Ovary (tissue), 7 donors: ENCODE measurements at regions not wholly inside any gene's neighbourhood (a gene's known extent, or its start where the extent isn't known, plus 50 kb on each side); places are given as distances from the start of the nearest gene placed in this dataset.
"Not testable (repeated sequence)": the region's sequence is repeated elsewhere in the genome, so short reads cannot be mapped to it uniquely, and the experiment has no call there.

Experiments used
- DNase-seq, 5 donors: peaks; one replicate each; pipeline ENCODE4 v3.0.0-alpha.2; 2019 to 2020
- H3K27ac ChIP-seq, 2 donors: fragments of 200-600 bp; one replicate each; pipeline versions ENCODE4 v1.5.1 to v1.8.0; 2019 to 2022
- H3K27me3 ChIP-seq: fragments of 200-600 bp; one replicate; pipeline ENCODE4 v1.8.0; 2022
- H3K36me3 ChIP-seq: fragments of 200-600 bp; sonication (generic); one replicate; pipeline ENCODE4 v1.5.1; 2019
- H3K4me1 ChIP-seq: one replicate; pipeline ENCODE4 v1.8.1; 2013; ENCODE audit warnings: mild to moderate bottlenecking, moderate library complexity; ENCODE audit not compliant: insufficient read depth
- H3K4me3 ChIP-seq: fragments of 200-600 bp; sonication (generic); one replicate; pipeline ENCODE4 v1.5.1; 2017
- H3K9me3 ChIP-seq, 2 donors: fragments of 200-600 bp in 1 of 2; sonication (generic) in 1 of 2; one replicate each; pipeline versions ENCODE4 v1.5.1 to v1.8.1; 2013 to 2019; ENCODE audit warnings: mild to moderate bottlenecking in 1 of 2, moderate library complexity in 1 of 2
- CTCF ChIP-seq, 3 donors: fragments of 450-650 bp in 2 of 3; fragments of 200-600 bp in 1 of 3; IDR thresholded peaks; one replicate each; pipeline versions ENCODE4 v1.5.1 to v1.8.0; 2016 to 2022; ENCODE audit warnings: antibody characterized with exemption in 3 of 3, mild to moderate bottlenecking in 1 of 3
- EP300 ChIP-seq: sonication (generic); formaldehyde crosslinking; IDR thresholded peaks from one replicate; pipeline ENCODE4 v1.6.1; 2017; ENCODE audit warnings: antibody characterized with exemption
- POLR2A ChIP-seq: fragments of 450-650 bp; IDR thresholded peaks from one replicate; pipeline ENCODE4 v1.6.1; 2017; ENCODE audit warnings: antibody characterized with exemption, mild to moderate bottlenecking, moderate library complexity
- WGBS, 3 donors: extraction: QIAGEN DNeasy Blood & Tissue Kit in 1 of 3; methylation state at CpG; one replicate each; pipeline versions ENCODE4 v1.1.5 to v1.1.7; 2013 to 2017; 5-methylcytosine and 5-hydroxymethylcytosine counted together
- intact Hi-C, 4 donors: fragments of 100-400 bp; cut with DNase I; formaldehyde crosslinking; loops; one replicate each; pipeline versions ENCODE4 v1.11.0 to v1.15.1; 2022 to 2023
- donor health status: DM: no; HTN: no; CAD: no; lungs with moderate emphysema.
- donor health status: DM: no; HTN: no; CAD: no.
- donor health status: Bipolar disorder and iron deficiency.
- donor health status: DM: no; HTN: no; CAD: no.
- donor health status: DM: yes; HTN: yes; CAD: no.

GRCh38 chrX:45485719-45486118 lies 285.0 kb upstream of the DIPK2B start:
- no peaks in the 10 kb centered on the region for H3K4me1 ChIP-seq
- no peak for DNase-seq
- H3K27ac ChIP-seq, result no peak overlapping the region
- intact Hi-C loops, result no loop called here
- no peak overlapping the region for H3K4me3 ChIP-seq
- no peaks in the 10 kb centered on the region for H3K9me3 ChIP-seq
- WGBS, 3 donors, result 24 to 42% (median 39%) methylated on average over 1 of the region's 1 CpG
- no peaks in the 10 kb centered on the region for H3K36me3 ChIP-seq
- H3K27me3 ChIP-seq, result no peaks in the 10 kb centered on the region
- TF ChIP-seq CTCF (IDR thresholded peaks at IDR 0.05), result no peak
- TF ChIP-seq EP300, result no peak
- TF ChIP-seq POLR2A, result no peak

- no peaks in the 10 kb centered on the region for H3K27me3 ChIP-seq
- WGBS, 3 donors, result 61 to 67% (median 65%) methylated on average over 4 of the region's 4 CpGs
- intact Hi-C loops, result no loop called here
- TF ChIP-seq CTCF (IDR thresholded peaks at IDR 0.05) (no peak), POLR2A (no peak), EP300 (no peak)
- H3K36me3 ChIP-seq, result no peaks in the 10 kb centered on the region
- DNase-seq, result no peak
- H3K27ac ChIP-seq, result no peak overlapping the region
- no peaks in the 10 kb centered on the region for H3K9me3 ChIP-seq
- H3K4me3 ChIP-seq, result no peak overlapping the region
- no peaks in the 10 kb centered on the region for H3K4me1 ChIP-seq
These were observed 279.3 kb upstream of the DIPK2B start for GRCh38 chrX:45479835-45480422.

- Histone ChIP-seq H3K4me3 (no peak overlapping the region), H3K9me3 (no peaks in the 10 kb centered on the region), H3K27ac (no peak overlapping the region), H3K4me1 (no peaks in the 10 kb centered on the region), H3K27me3 (no peaks in the 10 kb centered on the region), H3K36me3 (no peaks in the 10 kb centered on the region)
- WGBS, 3 donors, result 58 to 67% (median 61%) methylated on average over 4 of the region's 4 CpGs
- DNase-seq, result no peak
- intact Hi-C loops, result no loop called here
- TF ChIP-seq EP300 (no peak), POLR2A (no peak), CTCF (IDR thresholded peaks at IDR 0.05) (no peak)
These were observed 278.6 kb upstream of the DIPK2B start for GRCh38 chrX:45479196-45479834.

- no peak overlapping the region for H3K4me3 ChIP-seq
- intact Hi-C loops, result no loop called here
- no peak for DNase-seq
- no peak overlapping the region for H3K27ac ChIP-seq
- peaks cover 0 to 4% of the 10 kb centered on the region in 2 donors for H3K9me3 ChIP-seq
- TF ChIP-seq POLR2A (no peak), EP300 (no peak), CTCF (IDR thresholded peaks at IDR 0.05) (no peak)
- H3K27me3 ChIP-seq, result no peaks in the 10 kb centered on the region
- no peaks in the 10 kb centered on the region for H3K4me1 ChIP-seq
- WGBS, 3 donors, result 68 to 77% (median 76%) methylated on average over 1 of the region's 1 CpG
- no peaks in the 10 kb centered on the region for H3K36me3 ChIP-seq
These were observed 272.3 kb upstream of the DIPK2B start for GRCh38 chrX:45472968-45473367.

GRCh38 chrX:45467537-45467936 lies 266.9 kb upstream of the DIPK2B start:
- H3K4me3 ChIP-seq, DNase-seq, H3K9me3 ChIP-seq, H3K27ac ChIP-seq, H3K27me3 ChIP-seq, intact Hi-C loops, H3K4me1 ChIP-seq, H3K36me3 ChIP-seq: not testable (repeated sequence)
- WGBS, 3 donors, result 92 to 93% (median 92%) methylated on average over 6 of the region's 6 CpGs

- 64 to 77% (median 68%) methylated on average over 5 of the region's 5 CpGs for WGBS, 3 donors
- DNase-seq, H3K27ac ChIP-seq, H3K27me3 ChIP-seq, H3K36me3 ChIP-seq, H3K4me3 ChIP-seq, H3K4me1 ChIP-seq, H3K9me3 ChIP-seq, intact Hi-C loops: not testable (repeated sequence)
These were observed 255.1 kb upstream of the DIPK2B start for GRCh38 chrX:45455732-45456131.
